Parathyroid adenoma (tissue), 2 donors: ENCODE measurements at regions not wholly inside any gene's neighbourhood (a gene's known extent, or its start where the extent isn't known, plus 50 kb on each side); places are given as distances from the start of the nearest gene placed in this dataset.

Experiments
- H2AFZ ChIP-seq: fragments of 300-600 bp; sonication (generic); one replicate; pipeline ENCODE4 v1.7.0; 2017; ENCODE audit warnings: antibody characterized with exemption, mild to moderate bottlenecking
- H3K27ac ChIP-seq: fragments of 300-600 bp; sonication (generic); one replicate; pipeline ENCODE4 v1.7.0; 2017
- H3K27me3 ChIP-seq: fragments of 300-600 bp; sonication (generic); one replicate; pipeline ENCODE4 v1.7.0; 2017; ENCODE audit warnings: low read length; ENCODE audit not compliant: control insufficient read depth, insufficient read depth
- H3K36me3 ChIP-seq: fragments of 300-600 bp; sonication (generic); one replicate; pipeline ENCODE4 v1.7.0; 2017; ENCODE audit warnings: low read length; ENCODE audit not compliant: control insufficient read depth, insufficient read depth
- H3K4me1 ChIP-seq: fragments of 300-600 bp; sonication (generic); one replicate; pipeline ENCODE4 v1.7.0; 2017; ENCODE audit warnings: control low read depth
- H3K4me2 ChIP-seq: fragments of 300-600 bp; sonication (generic); one replicate; pipeline ENCODE4 v1.7.0; 2017; ENCODE audit warnings: low read length
- H3K4me3 ChIP-seq: fragments of 300-600 bp; sonication (generic); one replicate; pipeline ENCODE4 v1.7.0; 2017; ENCODE audit warnings: low read depth, low read length
- H3K79me2 ChIP-seq: fragments of 300-600 bp; sonication (generic); one replicate; pipeline ENCODE4 v1.7.0; 2017; ENCODE audit warnings: control low read depth
- H3K9ac ChIP-seq: fragments of 300-600 bp; sonication (generic); one replicate; pipeline ENCODE4 v1.7.0; 2017; ENCODE audit warnings: mild to moderate bottlenecking
- H3K9me3 ChIP-seq: fragments of 300-600 bp; sonication (generic); one replicate; pipeline ENCODE4 v1.7.0; 2017; ENCODE audit warnings: low read length; ENCODE audit not compliant: control insufficient read depth
- CTCF ChIP-seq: fragments of 300-600 bp; sonication (generic); IDR thresholded peaks from one replicate; pipeline ENCODE4 v1.7.0; 2017; ENCODE audit warnings: antibody characterized with exemption, mild to moderate bottlenecking
- donor health status: primary hyperparathyroidism.

GRCh38 chr7:15801551-15801950, 115.1 kb upstream of the MEOX2 start:
- no peak overlapping the region for H3K9ac ChIP-seq
- H3K27ac ChIP-seq: no peak overlapping the region
- H3K4me2 ChIP-seq: no peak overlapping the region
- no peaks in the 10 kb centered on the region for H3K36me3 ChIP-seq
- no peak overlapping the region for H2AFZ ChIP-seq
- H3K4me3 ChIP-seq: no peak overlapping the region
- no peaks in the 10 kb centered on the region for H3K4me1 ChIP-seq
- no peaks in the 10 kb centered on the region for H3K9me3 ChIP-seq
- TF ChIP-seq CTCF: no peak
- no peaks in the 10 kb centered on the region for H3K79me2 ChIP-seq
- H3K27me3 ChIP-seq: no peaks in the 10 kb centered on the region

- H3K36me3 ChIP-seq: no peaks in the 10 kb centered on the region
- no peak overlapping the region for H3K4me2 ChIP-seq
- H3K4me1 ChIP-seq: no peaks in the 10 kb centered on the region
- H3K27me3 ChIP-seq: no peaks in the 10 kb centered on the region
- H2AFZ ChIP-seq: no peak overlapping the region
- no peak overlapping the region for H3K9ac ChIP-seq
- no peaks in the 10 kb centered on the region for H3K79me2 ChIP-seq
- TF ChIP-seq CTCF: no peak
- H3K9me3 ChIP-seq: no peaks in the 10 kb centered on the region
- no peak overlapping the region for H3K27ac ChIP-seq
- no peak overlapping the region for H3K4me3 ChIP-seq
Measured at GRCh38 chr7:15801041-15801440, 114.6 kb upstream of the MEOX2 start.

- Histone ChIP-seq H3K4me1 (no peaks in the 10 kb centered on the region), H3K4me3 (no peak overlapping the region), H3K27ac (no peak overlapping the region), H3K4me2 (no peak overlapping the region), H3K27me3 (no peaks in the 10 kb centered on the region), H3K9me3 (no peaks in the 10 kb centered on the region), H2AFZ (no peak overlapping the region), H3K9ac (no peak overlapping the region), H3K36me3 (no peaks in the 10 kb centered on the region), H3K79me2 (no peaks in the 10 kb centered on the region)
- TF ChIP-seq CTCF: no peak
Measured at GRCh38 chr7:15798081-15798480, 111.6 kb upstream of the MEOX2 start.

- Histone ChIP-seq H3K36me3 (no peaks in the 10 kb centered on the region), H3K4me2 (no peak overlapping the region), H3K27me3 (no peaks in the 10 kb centered on the region), H3K79me2 (no peaks in the 10 kb centered on the region), H3K4me3 (no peak overlapping the region), H3K4me1 (no peaks in the 10 kb centered on the region), H3K27ac (no peak overlapping the region), H3K9ac (no peak overlapping the region), H2AFZ (no peak overlapping the region), H3K9me3 (no peaks in the 10 kb centered on the region)
- no peak for TF ChIP-seq CTCF
Measured at GRCh38 chr7:15795393-15795792, 108.9 kb upstream of the MEOX2 start.

- H3K27me3 ChIP-seq: no peaks in the 10 kb centered on the region
- no peak overlapping the region for H3K27ac ChIP-seq
- H3K36me3 ChIP-seq: no peaks in the 10 kb centered on the region
- H3K9ac ChIP-seq: no peak overlapping the region
- no peaks in the 10 kb centered on the region for H3K79me2 ChIP-seq
- no peak for TF ChIP-seq CTCF
- no peak overlapping the region for H3K4me2 ChIP-seq
- no peak overlapping the region for H2AFZ ChIP-seq
- no peaks in the 10 kb centered on the region for H3K4me1 ChIP-seq
- no peak overlapping the region for H3K4me3 ChIP-seq
- H3K9me3 ChIP-seq: no peaks in the 10 kb centered on the region
Measured at GRCh38 chr7:15794801-15795200, 108.3 kb upstream of the MEOX2 start.
